D721Med (cell line): ENCODE measurements at regions not wholly inside any gene's neighbourhood (a gene's known extent, or its start where the extent isn't known, plus 50 kb on each side); places are given as distances from the start of the nearest gene placed in this dataset.

ENCODE experiments used
- DNase-seq: peaks from one replicate; pipeline ENCODE4 v3.0.0; 2011; ENCODE audit warnings: low spot score; ENCODE audit not compliant: insufficient read length
- FAIRE-seq: peaks from 2 replicates; lab custom pipeline; 2011; peaks lifted over from hg19 to GRCh38; lab: Jason Lieb, UNC
- TF ChIP-seq, protein P1 (sequence below): IDR thresholded peaks from 2 replicates; pipeline ENCODE4 v1.5.1; 2012; ENCODE audit warnings: mild to moderate bottlenecking, control low read depth; ENCODE audit not compliant: insufficient read depth; ENCODE audit errors: missing control alignments

DNA sequence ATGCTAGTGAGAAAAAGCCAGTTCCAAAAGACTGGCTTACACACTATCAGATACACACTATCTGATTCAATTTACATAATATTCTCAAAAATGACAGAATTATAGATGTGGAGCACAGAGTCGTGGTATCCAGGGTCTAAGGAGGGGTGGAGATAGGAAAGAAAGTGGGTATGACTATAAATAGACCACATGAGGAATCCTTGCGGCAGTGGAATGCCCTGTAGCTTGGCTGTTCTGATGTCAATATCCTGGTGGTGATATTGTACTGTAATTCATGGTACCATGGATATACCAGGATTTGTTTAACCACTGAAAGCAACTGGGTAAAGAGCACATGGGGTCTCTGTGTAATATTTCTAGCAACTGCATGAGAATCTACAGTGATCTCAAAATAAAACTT, 67.7 kb upstream of the TMEM72 start:
- TF ChIP-seq, protein P1, sequence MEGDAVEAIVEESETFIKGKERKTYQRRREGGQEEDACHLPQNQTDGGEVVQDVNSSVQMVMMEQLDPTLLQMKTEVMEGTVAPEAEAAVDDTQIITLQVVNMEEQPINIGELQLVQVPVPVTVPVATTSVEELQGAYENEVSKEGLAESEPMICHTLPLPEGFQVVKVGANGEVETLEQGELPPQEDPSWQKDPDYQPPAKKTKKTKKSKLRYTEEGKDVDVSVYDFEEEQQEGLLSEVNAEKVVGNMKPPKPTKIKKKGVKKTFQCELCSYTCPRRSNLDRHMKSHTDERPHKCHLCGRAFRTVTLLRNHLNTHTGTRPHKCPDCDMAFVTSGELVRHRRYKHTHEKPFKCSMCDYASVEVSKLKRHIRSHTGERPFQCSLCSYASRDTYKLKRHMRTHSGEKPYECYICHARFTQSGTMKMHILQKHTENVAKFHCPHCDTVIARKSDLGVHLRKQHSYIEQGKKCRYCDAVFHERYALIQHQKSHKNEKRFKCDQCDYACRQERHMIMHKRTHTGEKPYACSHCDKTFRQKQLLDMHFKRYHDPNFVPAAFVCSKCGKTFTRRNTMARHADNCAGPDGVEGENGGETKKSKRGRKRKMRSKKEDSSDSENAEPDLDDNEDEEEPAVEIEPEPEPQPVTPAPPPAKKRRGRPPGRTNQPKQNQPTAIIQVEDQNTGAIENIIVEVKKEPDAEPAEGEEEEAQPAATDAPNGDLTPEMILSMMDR = no peak

DNA sequence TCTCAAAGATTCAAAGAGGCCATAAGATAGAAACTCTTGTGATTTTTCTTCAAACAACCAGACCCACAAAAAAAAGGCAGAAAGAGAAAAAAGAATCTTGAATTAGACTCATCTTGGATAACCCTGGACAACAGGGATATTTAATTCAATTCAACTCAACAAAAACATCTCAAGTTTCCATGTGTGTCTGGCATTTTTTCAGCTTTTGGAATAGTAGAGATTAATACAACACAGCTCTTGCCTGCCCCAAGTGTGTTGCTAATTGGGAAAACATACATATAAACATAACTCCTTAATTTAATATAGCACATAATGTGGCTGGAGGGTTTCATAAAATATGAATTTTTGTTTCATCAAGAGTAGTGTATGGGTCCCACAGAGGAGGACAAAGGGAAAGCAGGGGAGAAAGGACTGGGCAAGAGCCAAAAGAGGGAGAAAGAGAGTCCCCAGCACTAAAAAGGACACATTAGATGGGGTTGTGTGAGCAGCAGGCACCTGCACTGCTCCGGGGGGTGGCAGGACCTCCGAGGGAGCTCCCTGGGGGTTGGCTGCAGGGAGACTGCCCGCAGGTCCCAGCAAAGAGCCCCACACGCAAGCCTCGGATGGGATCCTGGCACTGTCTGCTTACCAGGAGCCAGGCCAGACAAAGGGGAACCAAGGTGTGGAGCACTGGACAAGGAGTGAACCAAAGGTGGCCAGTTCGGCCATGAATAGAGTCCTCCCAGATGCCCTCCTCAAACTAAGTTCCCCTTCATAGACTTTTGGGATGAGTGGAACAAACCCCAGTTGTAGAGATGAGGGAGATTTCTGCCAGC, 65.6 kb upstream of the TMEM72 start:
- FAIRE-seq (no peak), DNase-seq (no peak)
- TF ChIP-seq, protein P1 = no peak

More for the DNA sequence above, 67.7 kb upstream of the TMEM72 start:
- FAIRE-seq (no peak), DNase-seq (no peak)

DNA sequence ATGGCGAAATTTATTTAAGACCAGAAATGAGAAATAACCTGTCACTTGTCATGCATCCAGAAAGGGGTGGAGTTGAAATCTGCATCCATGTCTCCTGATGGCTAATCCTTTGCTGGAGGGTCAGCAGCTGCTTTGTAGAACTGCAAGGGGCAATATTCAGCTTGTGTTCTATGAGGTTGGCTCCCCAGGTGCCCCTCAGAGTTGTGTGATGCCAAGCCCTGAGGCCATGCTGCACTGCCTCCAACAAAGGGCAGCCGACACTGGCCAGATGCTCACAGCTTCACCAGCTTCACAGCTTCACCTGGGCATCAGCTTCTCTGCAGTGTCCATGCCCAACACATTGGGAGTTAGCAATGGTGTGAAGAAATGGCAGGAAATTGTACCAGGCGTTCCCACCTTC, 64.0 kb upstream of the TMEM72 start:
- FAIRE-seq (no peak), DNase-seq (no peak)

DNA sequence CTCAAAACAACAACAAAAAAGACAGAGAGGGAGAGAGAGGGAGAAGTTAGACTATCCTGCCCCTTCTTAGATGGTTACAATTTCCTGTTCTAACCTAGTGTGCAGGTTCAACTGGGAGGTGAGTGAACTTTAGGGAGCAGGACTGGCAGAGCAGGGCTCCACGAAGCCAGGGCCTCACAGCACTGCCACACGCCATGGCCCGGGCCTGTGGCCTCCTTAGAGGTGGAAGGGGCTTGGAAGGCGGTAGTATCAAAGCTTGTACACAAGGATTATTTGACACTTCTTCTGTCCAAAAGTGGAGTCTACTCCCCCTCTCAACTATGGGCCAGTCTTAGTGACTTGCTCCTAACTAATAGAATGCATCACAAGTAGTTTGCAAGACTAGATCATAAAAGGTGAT, 62.9 kb upstream of the TMEM72 start:
- DNase-seq (no peak), FAIRE-seq (no peak)
- TF ChIP-seq, protein P1 = no peak

More for the DNA sequence above, 64.0 kb upstream of the TMEM72 start:
- TF ChIP-seq, protein P1 = no peak

DNA sequence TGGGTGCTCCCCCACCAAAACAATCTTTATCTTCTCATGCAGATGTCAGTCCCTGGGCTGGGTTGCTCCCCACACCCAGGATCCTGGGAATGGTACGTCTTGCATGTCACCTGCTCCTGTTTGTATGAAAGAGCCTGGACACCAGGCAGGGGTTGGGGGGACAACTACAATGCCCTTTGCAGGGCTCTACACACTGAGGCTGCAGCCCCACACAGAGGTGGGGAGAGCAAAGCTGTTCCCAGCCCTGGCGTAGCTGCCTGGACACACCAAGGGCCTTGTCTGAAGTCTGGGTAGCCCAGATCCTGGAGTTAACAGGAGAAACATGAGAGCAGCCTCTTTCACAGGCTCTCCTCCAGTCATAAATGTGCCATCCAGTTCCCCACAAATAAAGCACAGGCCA, 61.2 kb upstream of the TMEM72 start:
- DNase-seq (no peak), FAIRE-seq (no peak)
- TF ChIP-seq, protein P1 = no peak

DNA sequence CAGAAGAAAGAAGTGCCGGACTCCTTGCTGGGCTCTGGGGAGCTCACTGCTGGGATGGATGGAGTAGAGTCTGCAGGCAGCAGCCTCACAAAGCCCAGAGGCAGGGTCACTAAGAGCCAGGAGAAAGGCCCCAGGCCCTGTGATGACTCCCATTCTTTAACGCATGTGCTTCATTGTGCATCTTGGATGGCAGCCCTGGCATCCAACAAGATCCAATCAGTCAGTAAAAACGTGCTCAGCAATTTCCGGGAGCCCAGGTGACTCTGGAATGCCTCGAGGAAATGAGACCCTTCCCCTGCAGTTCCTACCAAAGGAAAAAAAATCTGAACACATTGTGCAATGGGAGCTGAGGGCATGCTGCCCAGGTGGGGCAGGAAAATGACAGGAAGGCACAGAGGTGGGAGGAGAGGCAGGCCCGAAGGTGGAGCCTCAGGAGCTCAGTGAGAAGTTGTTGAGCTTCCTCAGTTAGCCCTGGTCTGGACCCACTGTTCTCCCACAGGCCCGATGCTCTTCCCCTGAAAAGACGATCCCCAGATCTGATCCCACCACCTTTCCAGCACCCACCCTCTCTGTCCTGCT, 60.7 kb upstream of the TMEM72 start:
- DNase-seq = no peak
- TF ChIP-seq, protein P1 = no peak
- FAIRE-seq = no peak

DNA sequence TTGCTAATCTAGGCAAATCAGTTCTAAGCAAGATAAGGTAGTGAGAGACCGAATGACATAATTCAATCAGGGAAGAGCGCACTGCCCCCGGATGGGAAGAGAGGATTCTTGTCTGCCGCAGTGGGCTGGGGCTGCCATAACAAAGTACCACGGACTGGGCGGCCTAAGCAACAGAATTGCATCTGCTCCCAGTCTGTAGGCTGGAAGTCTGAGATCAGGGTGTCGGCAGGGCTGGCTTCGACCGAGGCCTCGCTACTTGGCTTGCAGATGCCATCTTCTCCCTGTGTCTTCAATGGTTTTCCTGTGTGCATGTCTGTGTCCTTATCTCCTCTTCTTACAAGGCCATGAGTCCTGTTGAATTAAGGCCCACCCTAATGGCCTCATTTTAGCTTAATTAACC, 59.7 kb upstream of the TMEM72 start:
- no peak for FAIRE-seq
- TF ChIP-seq, protein P1 = no peak
- DNase-seq = no peak
